ENCODE measurements at regions not wholly inside any gene's neighbourhood (a gene's known extent, or its start where the extent isn't known, plus 50 kb on each side); places are given as distances from the start of the nearest gene placed in this dataset.

DNA sequence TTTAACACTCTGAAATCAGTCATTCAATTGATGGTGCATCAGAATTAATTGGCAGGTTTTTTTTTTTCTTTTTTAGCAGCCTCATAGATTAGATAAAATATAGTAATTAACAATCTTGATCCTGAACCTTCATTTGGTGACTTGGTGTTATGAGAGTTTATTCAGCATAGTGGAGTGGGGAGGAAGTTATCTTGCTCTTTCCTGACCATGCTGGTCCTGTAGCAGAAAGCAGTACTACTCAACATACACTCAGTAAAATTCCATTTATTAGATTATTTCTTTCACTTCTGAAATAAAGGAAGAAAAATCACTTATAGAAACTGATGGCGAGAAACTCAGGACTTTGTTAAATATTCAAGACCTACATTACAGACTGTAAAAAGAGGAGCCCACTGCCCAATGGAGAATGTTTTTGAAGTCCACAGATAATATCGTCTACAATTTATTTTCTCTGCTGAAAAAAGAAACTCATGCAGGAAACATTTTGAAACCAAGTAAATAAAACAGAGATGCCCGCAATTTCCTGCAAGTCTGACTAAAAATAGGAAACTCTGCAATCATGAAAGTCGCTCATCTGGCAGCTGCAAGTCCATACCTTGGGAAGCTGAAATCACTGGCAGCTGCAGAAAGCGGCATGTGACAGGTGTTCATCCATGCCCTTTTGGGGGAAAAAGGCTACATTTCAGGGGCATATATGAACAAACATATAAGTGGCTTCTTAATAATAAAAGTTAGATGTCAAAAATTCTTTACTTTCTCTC is 233.2 kb upstream of the RFX3 start:
- in situ Hi-C loops (cut with HindIII; ENCODE audit: low sequenced_read_pairs): no loop called here

DNA sequence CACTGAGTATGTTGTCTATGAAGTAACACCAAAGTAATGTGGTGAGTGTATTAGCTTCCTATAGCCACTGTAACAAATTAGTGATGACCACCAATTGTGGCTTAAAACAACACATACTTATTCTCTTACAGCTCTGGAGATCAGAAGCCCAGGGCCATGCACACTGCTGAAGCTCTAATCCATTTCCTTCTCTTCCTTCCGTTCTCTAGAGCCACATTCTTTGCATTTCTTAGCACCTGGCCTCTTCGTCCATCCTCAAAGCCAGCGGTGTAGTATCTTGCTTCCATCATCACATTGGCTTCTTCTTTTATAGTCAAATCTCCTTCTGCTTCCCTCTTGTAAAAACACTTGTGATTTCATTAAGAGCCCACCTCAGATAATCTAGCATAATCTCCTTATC is 230.3 kb upstream of the RFX3 start:
- TF ChIP-seq, protein P1, sequence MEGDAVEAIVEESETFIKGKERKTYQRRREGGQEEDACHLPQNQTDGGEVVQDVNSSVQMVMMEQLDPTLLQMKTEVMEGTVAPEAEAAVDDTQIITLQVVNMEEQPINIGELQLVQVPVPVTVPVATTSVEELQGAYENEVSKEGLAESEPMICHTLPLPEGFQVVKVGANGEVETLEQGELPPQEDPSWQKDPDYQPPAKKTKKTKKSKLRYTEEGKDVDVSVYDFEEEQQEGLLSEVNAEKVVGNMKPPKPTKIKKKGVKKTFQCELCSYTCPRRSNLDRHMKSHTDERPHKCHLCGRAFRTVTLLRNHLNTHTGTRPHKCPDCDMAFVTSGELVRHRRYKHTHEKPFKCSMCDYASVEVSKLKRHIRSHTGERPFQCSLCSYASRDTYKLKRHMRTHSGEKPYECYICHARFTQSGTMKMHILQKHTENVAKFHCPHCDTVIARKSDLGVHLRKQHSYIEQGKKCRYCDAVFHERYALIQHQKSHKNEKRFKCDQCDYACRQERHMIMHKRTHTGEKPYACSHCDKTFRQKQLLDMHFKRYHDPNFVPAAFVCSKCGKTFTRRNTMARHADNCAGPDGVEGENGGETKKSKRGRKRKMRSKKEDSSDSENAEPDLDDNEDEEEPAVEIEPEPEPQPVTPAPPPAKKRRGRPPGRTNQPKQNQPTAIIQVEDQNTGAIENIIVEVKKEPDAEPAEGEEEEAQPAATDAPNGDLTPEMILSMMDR (IDR thresholded peaks at IDR 0.05; ENCODE audit: low read depth, low read length): no peak
- no peak for DNase-seq (ENCODE audit: low read depth, low spot score)
- in situ Hi-C loops (cut with HindIII; ENCODE audit: low sequenced_read_pairs): no loop called here
- H3K4me3 ChIP-seq (ENCODE audit: low read depth, low read length): no peak overlapping the region

More for the DNA sequence above, 233.2 kb upstream of the RFX3 start:
- TF ChIP-seq, protein P1 (IDR thresholded peaks at IDR 0.05; ENCODE audit: low read depth, low read length): no peak
- DNase-seq (ENCODE audit: low read depth, low spot score): peak; percentile 35
- H3K4me3 ChIP-seq (ENCODE audit: low read depth, low read length): no peak overlapping the region

DNA sequence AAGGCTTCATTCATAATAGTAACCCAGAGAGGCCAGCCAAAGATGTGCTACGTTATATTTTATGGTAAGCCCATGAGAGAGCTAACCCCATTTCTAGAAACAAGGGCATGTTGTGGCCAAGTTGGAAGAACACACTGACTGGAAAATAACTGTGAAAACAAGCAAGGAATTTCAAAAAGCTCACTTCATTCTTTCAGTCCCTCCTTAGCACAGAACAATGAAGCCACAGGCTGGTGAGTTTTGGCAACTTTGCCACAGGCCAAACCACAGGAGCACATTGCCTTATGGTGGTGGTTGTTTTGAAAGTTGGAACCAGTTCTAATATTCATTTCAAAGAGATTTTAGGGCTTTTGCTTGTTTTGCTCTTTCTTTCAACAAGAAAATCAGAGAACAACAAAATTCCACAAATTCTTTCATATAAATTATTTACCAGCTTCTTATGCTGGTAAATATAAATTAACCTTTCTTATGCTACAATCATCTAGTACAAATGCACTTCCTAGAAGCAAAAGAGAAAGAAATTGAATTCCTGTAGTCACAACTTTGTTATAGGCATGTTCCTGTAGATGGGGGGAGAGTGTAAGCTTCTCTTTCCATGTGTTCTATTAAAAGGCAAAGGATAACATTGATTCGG is 225.4 kb upstream of the RFX3 start:
- peak; percentile 92 for DNase-seq (ENCODE audit: low read depth, low spot score)
- in situ Hi-C loops (cut with HindIII; ENCODE audit: low sequenced_read_pairs): no loop called here
- TF ChIP-seq, protein P1 (IDR thresholded peaks at IDR 0.05; ENCODE audit: low read depth, low read length): peak; percentile 36

GRCh38 chr9:3750321-3750720 is 224.5 kb upstream of the RFX3 start:
- TF ChIP-seq, protein P1 (IDR thresholded peaks at IDR 0.05; ENCODE audit: low read depth, low read length): no peak
- in situ Hi-C loops (cut with HindIII; ENCODE audit: low sequenced_read_pairs): no loop called here
- DNase-seq (ENCODE audit: low read depth, low spot score): no peak
- H3K4me3 ChIP-seq (ENCODE audit: low read depth, low read length): no peak overlapping the region

More for the DNA sequence above, 225.4 kb upstream of the RFX3 start:
- no peak overlapping the region for H3K4me3 ChIP-seq (ENCODE audit: low read depth, low read length)

- in situ Hi-C loops (cut with HindIII; ENCODE audit: low sequenced_read_pairs): no loop called here
- H3K4me3 ChIP-seq (ENCODE audit: low read depth, low read length): no peak overlapping the region
- DNase-seq (ENCODE audit: low read depth, low spot score): peak; percentile 90
- TF ChIP-seq, protein P1 (IDR thresholded peaks at IDR 0.05; ENCODE audit: low read depth, low read length): no peak
These were observed 220.8 kb upstream of the RFX3 start for GRCh38 chr9:3746296-3747275.

DNA sequence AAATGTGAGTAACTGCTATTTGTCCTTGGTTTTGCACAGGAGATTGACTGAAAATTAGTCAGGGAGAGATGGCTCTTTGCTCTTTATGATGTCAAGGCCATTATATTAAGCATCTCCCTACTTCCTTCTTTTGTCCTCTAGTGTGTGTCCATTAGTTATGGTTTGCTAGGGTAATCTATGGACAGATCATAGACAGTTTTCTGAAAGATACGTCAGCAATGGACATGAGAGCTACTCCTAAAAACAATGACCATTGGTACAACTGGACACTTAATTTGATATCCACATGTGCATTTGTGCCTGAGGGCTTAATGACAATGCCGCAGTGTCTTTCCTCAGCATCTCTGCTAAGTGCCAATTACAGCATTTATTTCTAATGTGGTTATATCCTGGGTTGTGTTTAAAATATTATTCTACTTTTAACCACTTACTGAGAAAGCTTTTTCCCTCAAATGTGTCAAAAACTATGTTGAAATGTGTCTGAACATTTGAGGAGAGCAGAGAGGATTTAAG is 218.2 kb upstream of the RFX3 start:
- H3K4me3 ChIP-seq (ENCODE audit: low read depth, low read length): no peak overlapping the region
- no peak for DNase-seq (ENCODE audit: low read depth, low spot score)
- in situ Hi-C loops (cut with HindIII; ENCODE audit: low sequenced_read_pairs): no loop called here
- TF ChIP-seq, protein P1 (IDR thresholded peaks at IDR 0.05; ENCODE audit: low read depth, low read length): no peak

All from astrocyte of the spinal cord (primary cell).